ENCODE measurements at regions not wholly inside any gene's neighbourhood (a gene's known extent, or its start where the extent isn't known, plus 50 kb on each side); places are given as distances from the start of the nearest gene placed in this dataset.

DNA sequence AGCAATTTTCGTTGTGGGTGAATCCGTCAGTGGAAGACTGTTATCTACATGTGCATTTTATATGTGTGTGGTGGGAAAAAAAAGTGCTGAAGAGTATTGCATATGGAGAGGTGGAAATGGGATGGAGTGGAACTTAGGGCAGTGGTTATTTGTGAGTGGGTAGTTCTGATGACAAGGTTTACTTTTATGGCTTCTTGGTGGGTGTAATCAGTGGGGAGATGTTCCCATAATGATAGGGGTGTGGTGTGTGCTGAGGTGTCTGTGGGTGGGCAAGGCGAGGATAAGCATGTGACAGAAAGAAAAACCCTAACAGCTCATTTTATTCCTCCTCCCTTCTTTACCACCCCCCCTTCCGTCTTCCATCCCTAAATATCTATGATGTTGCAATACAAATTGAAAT, 288.1 kb downstream of the NUF2 start:
- no peaks in the 10 kb centered on the region for H3K27me3 ChIP-seq (ENCODE audit: insufficient read depth, low read length)
- WGBS (ENCODE audit: extremely low coverage, insufficient read length, low lambda C conversion rate) = no CpG with 5 or more reads among the region's 4 CpGs
- H2BK5ac ChIP-seq (ENCODE audit: insufficient read length, low read length) = no peak overlapping the region
- H3K4me1 ChIP-seq (ENCODE audit: insufficient read depth, low read length) = peaks cover 13% of the 10 kb centered on the region
- H3K79me1 ChIP-seq (ENCODE audit: insufficient read depth, low read depth, low read length, poor library complexity, severe bottlenecking) = no peaks in the 10 kb centered on the region
- H2BK15ac ChIP-seq (ENCODE audit: low read depth, low read length) = no peak overlapping the region
- H3K18ac ChIP-seq (ENCODE audit: insufficient read length, low read depth, low read length) = no peak overlapping the region
- H3K4ac ChIP-seq (ENCODE audit: low read depth, low read length) = no peak overlapping the region
- no peaks in the 10 kb centered on the region for H3K23me2 ChIP-seq (ENCODE audit: insufficient read length, low read depth, low read length, poor library complexity, severe bottlenecking)
- Mint-ChIP-seq H3K4me3 (no peak overlapping the region), H3K27ac (0 out of 7 replicates have a peak overlapping the region, but pooled peaks of 1 of the 3 experiments have one; percentile 49), H3K4me1 (peaks cover 34 to 42% of the 10 kb centered on the region in 2 experiments), H3K36me3 (ENCODE audit: insufficient read depth in 1 of 3, low read depth in 3 of 3) (no peaks in the 10 kb centered on the region), H3K27me3 (ENCODE audit: low read depth) (no peaks in the 10 kb centered on the region), H3K9me3 (no peaks in the 10 kb centered on the region)
- H2BK20ac ChIP-seq (ENCODE audit: low read depth, low read length, poor library complexity, severe bottlenecking) = no peak overlapping the region
- H4K20me1 ChIP-seq (ENCODE audit: control insufficient read depth, insufficient read depth, insufficient read length) = no peaks in the 10 kb centered on the region
- H3K79me2 ChIP-seq (ENCODE audit: insufficient read depth, low read length) = no peaks in the 10 kb centered on the region
- no peak overlapping the region for H3K4me2 ChIP-seq (ENCODE audit: insufficient read depth, insufficient read length, low read length)
- no peak overlapping the region for H2BK120ac ChIP-seq (ENCODE audit: low read depth, low read length, poor library complexity, severe bottlenecking)
- H2BK12ac ChIP-seq (ENCODE audit: insufficient read length, low read depth, low read length) = no peak overlapping the region
- H3K14ac ChIP-seq (ENCODE audit: insufficient read depth, low read length) = no peak overlapping the region
- no peak overlapping the region for H3K27ac ChIP-seq (ENCODE audit: insufficient read length, low read depth, low read length)
- no peak overlapping the region for H4K5ac ChIP-seq (ENCODE audit: insufficient read length, low read depth, low read length)
- H4K8ac ChIP-seq (replicated peaks; ENCODE audit: insufficient read length, low read depth, low read length) = no peak overlapping the region
- no peak overlapping the region for H3K9ac ChIP-seq (ENCODE audit: extremely low read depth, insufficient read length, low read length)
- H4K91ac ChIP-seq (ENCODE audit: insufficient read length, low read depth, low read length) = no peak overlapping the region
- H2AK5ac ChIP-seq (ENCODE audit: insufficient read length, low read length) = no peak overlapping the region
- H3K56ac ChIP-seq (ENCODE audit: insufficient read length, low read depth, low read length) = no peak overlapping the region
- H2AFZ ChIP-seq (ENCODE audit: low read length) = no peak overlapping the region
- no peaks in the 10 kb centered on the region for H3K9me3 ChIP-seq (ENCODE audit: control insufficient read depth, low read depth, low read length)
- no peak overlapping the region for H3T11ph ChIP-seq (ENCODE audit: low read length)
- no peak for DNase-seq
- no peak overlapping the region for H3K23ac ChIP-seq (ENCODE audit: insufficient read length, low read depth, low read length)
- TF ChIP-seq, protein P1, sequence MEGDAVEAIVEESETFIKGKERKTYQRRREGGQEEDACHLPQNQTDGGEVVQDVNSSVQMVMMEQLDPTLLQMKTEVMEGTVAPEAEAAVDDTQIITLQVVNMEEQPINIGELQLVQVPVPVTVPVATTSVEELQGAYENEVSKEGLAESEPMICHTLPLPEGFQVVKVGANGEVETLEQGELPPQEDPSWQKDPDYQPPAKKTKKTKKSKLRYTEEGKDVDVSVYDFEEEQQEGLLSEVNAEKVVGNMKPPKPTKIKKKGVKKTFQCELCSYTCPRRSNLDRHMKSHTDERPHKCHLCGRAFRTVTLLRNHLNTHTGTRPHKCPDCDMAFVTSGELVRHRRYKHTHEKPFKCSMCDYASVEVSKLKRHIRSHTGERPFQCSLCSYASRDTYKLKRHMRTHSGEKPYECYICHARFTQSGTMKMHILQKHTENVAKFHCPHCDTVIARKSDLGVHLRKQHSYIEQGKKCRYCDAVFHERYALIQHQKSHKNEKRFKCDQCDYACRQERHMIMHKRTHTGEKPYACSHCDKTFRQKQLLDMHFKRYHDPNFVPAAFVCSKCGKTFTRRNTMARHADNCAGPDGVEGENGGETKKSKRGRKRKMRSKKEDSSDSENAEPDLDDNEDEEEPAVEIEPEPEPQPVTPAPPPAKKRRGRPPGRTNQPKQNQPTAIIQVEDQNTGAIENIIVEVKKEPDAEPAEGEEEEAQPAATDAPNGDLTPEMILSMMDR (conservative IDR thresholded peaks at IDR 0.05) = no peak
